OCI-LY1 (cell line): ENCODE measurements at regions not wholly inside any gene's neighbourhood (a gene's known extent, or its start where the extent isn't known, plus 50 kb on each side); places are given as distances from the start of the nearest gene placed in this dataset.

ENCODE experiments used
- H2AFZ ChIP-seq: fragments of 200-600 bp; sonication (generic), shearing (Covaris generic); 2 replicates; pipeline ENCODE4 v1.6.0; 2014; ENCODE audit warnings: antibody characterized with exemption, mild to moderate bottlenecking, low read length
- H3F3A ChIP-seq: fragments of 200-600 bp; sonication (generic), shearing (Covaris generic); 2 replicates; pipeline ENCODE4 v1.6.0; 2014; ENCODE audit warnings: mild to moderate bottlenecking, antibody characterized with exemption, low read length, moderate library complexity; ENCODE audit not compliant: insufficient read depth
- H3K27ac ChIP-seq: fragments of 200-600 bp; sonication (generic); 2 replicates; pipeline ENCODE4 v1.5.1; 2014; ENCODE audit warnings: low read length, mixed run types, mild to moderate bottlenecking, low read depth; ENCODE audit not compliant: poor library complexity, severe bottlenecking
- H3K27me3 ChIP-seq: fragments of 200-600 bp; sonication (generic); 2 replicates; pipeline ENCODE4 v1.6.0; 2014; ENCODE audit warnings: antibody characterized with exemption, mild to moderate bottlenecking, low read length, moderate library complexity; ENCODE audit not compliant: insufficient read depth
- H3K36me3 ChIP-seq: fragments of 200-600 bp; sonication (generic); 2 replicates; pipeline ENCODE4 v1.6.1; 2014; ENCODE audit warnings: mild to moderate bottlenecking, antibody characterized with exemption, low read length, moderate library complexity, mixed read lengths; ENCODE audit not compliant: insufficient read depth
- H3K4me1 ChIP-seq: fragments of 200-600 bp; sonication (generic); 2 replicates; pipeline ENCODE4 v1.5.1; 2014; ENCODE audit warnings: mild to moderate bottlenecking, low read length, moderate library complexity; ENCODE audit not compliant: insufficient read depth, severe bottlenecking
- H3K4me2 ChIP-seq: fragments of 200-600 bp; sonication (generic), shearing (Covaris generic); 2 replicates; pipeline ENCODE4 v1.6.1; 2014; ENCODE audit warnings: low read length
- H3K4me3 ChIP-seq: fragments of 200-600 bp; sonication (generic); 2 replicates; pipeline ENCODE4 v1.5.1; 2014; ENCODE audit warnings: low read length, low read depth, mild to moderate bottlenecking, mixed read lengths; ENCODE audit not compliant: poor library complexity, severe bottlenecking
- H3K79me2 ChIP-seq: fragments of 200-600 bp; shearing (Covaris generic); 2 replicates; pipeline ENCODE4 v1.6.1; 2016; ENCODE audit warnings: mixed run types, low read length, mixed read lengths; ENCODE audit not compliant: insufficient read depth
- H3K9ac ChIP-seq: fragments of 200-600 bp; sonication (generic), shearing (Covaris generic); 2 replicates; pipeline ENCODE4 v1.6.1; 2014; ENCODE audit warnings: mild to moderate bottlenecking, low read length, mixed read lengths
- H3K9me2 ChIP-seq: fragments of 200-600 bp; sonication (generic), shearing (Covaris generic); 2 replicates; pipeline ENCODE4 v1.6.1; 2014; ENCODE audit warnings: low read depth, mild to moderate bottlenecking, low read length, mixed read lengths
- H3K9me3 ChIP-seq: fragments of 200-600 bp; shearing (Covaris generic); 2 replicates; pipeline ENCODE4 v1.6.1; 2014; ENCODE audit warnings: low read length, mixed read lengths
- H4K20me1 ChIP-seq: fragments of 200-600 bp; sonication (generic), shearing (Covaris generic); 2 replicates; pipeline ENCODE4 v1.6.0; 2016; ENCODE audit warnings: mild to moderate bottlenecking, low read length; ENCODE audit not compliant: insufficient read depth
- CTCF ChIP-seq: fragments of 200-600 bp; sonication (generic), shearing (Covaris generic); IDR thresholded peaks from 2 replicates; pipeline ENCODE4 v1.5.1; 2017; ENCODE audit warnings: mild to moderate bottlenecking, antibody characterized with exemption, low read length, moderate library complexity, mixed read lengths
- EZH2 ChIP-seq: fragments of 200-600 bp; sonication (generic), shearing (Covaris generic); IDR thresholded peaks from 2 replicates; pipeline ENCODE4 v1.8.0; 2017; ENCODE audit warnings: borderline replicate concordance, mixed run types, mild to moderate bottlenecking, antibody characterized with exemption, low read length, moderate library complexity, mixed read lengths

DNA sequence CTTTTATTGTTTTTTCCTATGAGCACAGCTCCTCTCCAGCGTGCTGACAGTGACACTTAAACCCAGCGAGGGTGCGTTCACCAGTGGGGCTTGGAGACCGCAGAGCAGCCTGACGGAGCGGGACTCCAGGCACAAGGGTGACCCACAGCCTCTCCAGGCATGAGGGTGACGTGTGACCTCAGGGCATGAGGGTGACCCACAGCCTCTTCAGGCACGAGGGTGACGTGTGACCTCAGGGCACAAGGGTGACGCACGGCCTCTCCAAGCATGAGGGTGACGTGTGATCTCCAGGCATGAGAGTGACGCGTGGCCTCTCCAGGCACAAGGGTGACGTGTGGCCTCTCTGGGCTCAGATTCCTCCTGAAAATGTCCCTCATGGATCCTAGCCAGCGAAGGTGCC lies 164.3 kb upstream of the TCERG1L start:
- Histone ChIP-seq H3K4me2 (no peak overlapping the region), H3K27ac (no peak overlapping the region), H3K4me3 (no peak overlapping the region), H3F3A (no peaks in the 10 kb centered on the region), H3K79me2 (no peaks in the 10 kb centered on the region), H3K9me3 (no peaks in the 10 kb centered on the region), H4K20me1 (no peaks in the 10 kb centered on the region), H3K9ac (no peak overlapping the region), H3K4me1 (no peaks in the 10 kb centered on the region), H3K9me2 (no peaks in the 10 kb centered on the region), H2AFZ (no peak overlapping the region), H3K36me3 (no peaks in the 10 kb centered on the region), H3K27me3 (0 out of 2 replicates have a peak, but pooled peaks cover 6% of the 10 kb centered on the region)
- TF ChIP-seq CTCF (no peak), EZH2 (no peak)

DNA sequence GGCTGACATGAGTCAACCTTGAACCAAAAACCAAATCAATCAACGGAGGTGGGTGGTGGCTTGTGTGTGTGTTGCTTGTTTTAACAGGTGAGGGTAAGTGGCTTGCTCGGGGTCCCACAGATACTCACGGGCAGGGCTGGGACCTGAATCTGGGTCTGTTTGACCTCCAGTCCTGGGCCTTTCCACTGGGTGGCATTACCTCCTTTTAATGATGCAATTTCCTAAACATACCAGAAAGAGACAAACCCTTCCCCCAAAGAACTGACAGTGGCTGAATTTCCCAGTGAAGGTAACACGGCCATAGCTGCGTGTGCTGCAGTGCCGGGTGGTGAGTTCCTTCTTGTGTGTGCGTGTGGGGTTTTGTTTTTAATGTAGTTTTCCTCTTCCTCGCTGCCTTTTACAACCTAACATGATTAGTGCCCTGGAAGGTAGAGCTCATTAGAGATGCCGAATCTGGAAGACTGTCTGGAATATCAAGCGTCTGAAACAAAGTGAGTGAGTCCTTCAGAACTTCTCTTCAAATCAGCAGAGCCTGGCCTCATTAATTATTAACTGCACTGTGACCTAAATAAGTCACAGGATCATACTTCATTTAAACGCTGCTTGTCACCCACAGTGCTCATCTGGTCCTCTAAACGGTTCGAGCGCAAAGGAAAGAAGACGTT lies 166.1 kb upstream of the TCERG1L start:
- no peak for TF ChIP-seq CTCF
- TF ChIP-seq EZH2 = no peak
- H4K20me1 ChIP-seq = no peaks in the 10 kb centered on the region
- H3K36me3 ChIP-seq = no peaks in the 10 kb centered on the region
- no peaks in the 10 kb centered on the region for H3K9me2 ChIP-seq
- H3K4me2 ChIP-seq = no peak overlapping the region
- H3K4me3 ChIP-seq = no peak overlapping the region
- H3K9ac ChIP-seq = no peak overlapping the region
- H3K9me3 ChIP-seq = no peaks in the 10 kb centered on the region
- H3K27me3 ChIP-seq = no peaks in the 10 kb centered on the region
- no peaks in the 10 kb centered on the region for H3F3A ChIP-seq
- no peak overlapping the region for H2AFZ ChIP-seq
- no peaks in the 10 kb centered on the region for H3K4me1 ChIP-seq
- H3K79me2 ChIP-seq = no peaks in the 10 kb centered on the region
- H3K27ac ChIP-seq = no peak overlapping the region

DNA sequence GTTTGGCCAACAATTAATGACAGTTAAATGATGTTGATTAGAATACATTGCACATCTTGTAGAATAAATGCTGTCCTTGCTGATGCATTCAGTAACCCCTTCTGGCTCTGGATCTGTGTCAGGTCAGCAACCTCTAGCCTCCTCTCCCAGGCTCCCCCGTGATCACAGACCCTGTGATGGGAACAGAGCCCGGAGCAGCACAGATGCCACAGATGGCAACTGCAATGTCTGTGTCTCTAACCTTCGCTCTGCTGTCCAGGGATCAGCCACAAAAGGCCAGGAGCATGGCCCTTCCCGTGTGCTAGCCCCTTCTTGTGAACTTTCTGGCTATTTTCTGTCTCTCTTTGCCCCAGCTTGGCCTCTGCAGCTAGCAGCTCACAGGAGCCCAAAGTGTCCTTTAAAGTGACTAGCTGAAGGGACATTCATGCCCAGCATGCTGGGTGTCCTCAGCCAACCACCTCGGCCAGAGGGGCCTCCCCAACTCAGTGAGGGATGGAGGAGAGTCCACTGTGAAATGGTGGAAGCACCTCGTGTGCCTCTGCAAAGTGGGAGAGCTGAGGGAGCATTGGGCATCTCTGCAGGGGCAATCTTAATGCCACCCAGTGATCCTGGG lies 167.0 kb upstream of the TCERG1L start:
- Histone ChIP-seq H2AFZ (no peak overlapping the region), H4K20me1 (no peaks in the 10 kb centered on the region), H3K4me3 (no peak overlapping the region), H3K27ac (no peak overlapping the region), H3K4me1 (no peaks in the 10 kb centered on the region), H3K36me3 (no peaks in the 10 kb centered on the region), H3K27me3 (no peaks in the 10 kb centered on the region), H3K79me2 (no peaks in the 10 kb centered on the region), H3F3A (no peaks in the 10 kb centered on the region), H3K9me2 (no peaks in the 10 kb centered on the region), H3K4me2 (no peak overlapping the region), H3K9me3 (no peaks in the 10 kb centered on the region), H3K9ac (no peak overlapping the region)
- no peak for TF ChIP-seq EZH2
- TF ChIP-seq CTCF = no peak
